K562 (cell line): ENCODE measurements at regions not wholly inside any gene's neighbourhood (a gene's known extent, or its start where the extent isn't known, plus 50 kb on each side); places are given as distances from the start of the nearest gene placed in this dataset.

ENCODE experiments used
- ATAC-seq: fragments of 200-7000 bp; cut with Tn5 transposase; 3 replicates; pipeline ENCODE4 v1.9.1; 2020; ENCODE audit warnings: moderate library complexity
- BruUV-seq: library from RNA; stranded (reverse); fragments of 400-500 nt; replicated peaks from 2 replicates; lab custom pipeline; 2021; lab: Mats Ljungman, UMichigan
- CTCF ChIA-PET: fragments of 300-600 bp; formaldehyde crosslinking; extraction: SDS; loops from one replicate; lab custom pipeline; 2021; ENCODE audit warnings: low intra/inter-chr PET ratio; lab: Yijun Ruan, JAX
- POLR2A ChIA-PET: fragments of 300-600, 350-650 bp; sonication (Branson Sonifier 250); formaldehyde crosslinking; extraction: SDS; loops from one replicate; lab custom pipeline; 2021; ENCODE audit warnings: antibody characterized with exemption, inconsistent platforms; lab: Yijun Ruan, JAX
- DNase-seq, 4 experiments: peaks; one replicate each; pipeline versions ENCODE4 v3.0.0 to v3.0.0-alpha.2; 2011 to 2018; ENCODE audit warnings: low spot score in 3 of 4, mixed read lengths in 3 of 4; ENCODE audit errors: extremely low read depth in 1 of 4
- FAIRE-seq: peaks from 2 replicates; lab custom pipeline; 2011; peaks lifted over from hg19 to GRCh38; lab: Jason Lieb, UNC
- H2AFZ ChIP-seq: 2 replicates; pipeline ENCODE4 v1.6.0; 2011; ENCODE audit warnings: low read depth, low read length, control low read depth, inconsistent platforms
- H3K27ac ChIP-seq: fragments of 200-600 bp; 3 replicates; pipeline ENCODE4 v1.8.0; 2011; ENCODE audit warnings: low read depth, mild to moderate bottlenecking, control low read depth, inconsistent platforms, low read length, moderate library complexity, mixed read lengths; ENCODE audit errors: extremely low read depth
- H3K27me3 ChIP-seq, 2 experiments: fragments of 300-600 bp in 1 of 2; 2 replicates in 1 of 2; 3 replicates in 1 of 2; pipeline versions ENCODE4 v1.6.0 to v1.8.0; 2011; ENCODE audit warnings: inconsistent platforms in 2 of 2, low read length in 2 of 2, mild to moderate bottlenecking in 1 of 2, mixed read lengths in 1 of 2, moderate library complexity in 1 of 2; ENCODE audit not compliant: control insufficient read depth in 2 of 2, insufficient read depth in 2 of 2
- H3K36me3 ChIP-seq: fragments of 300-600 bp; 3 replicates; pipeline ENCODE4 v1.8.0; 2011; ENCODE audit warnings: mild to moderate bottlenecking, low read length, inconsistent platforms; ENCODE audit not compliant: control insufficient read depth, insufficient read depth
- H3K4me1 ChIP-seq, 2 experiments: fragments of 200-600 bp in 1 of 2; replicated peaks in 1 of 2; 2 replicates in 1 of 2; 3 replicates in 1 of 2; pipeline versions ENCODE4 v1.5.1 to v1.8.0; 2011; ENCODE audit warnings: inconsistent platforms in 2 of 2, low read length in 2 of 2, mild to moderate bottlenecking in 1 of 2, mixed read lengths in 1 of 2, moderate library complexity in 1 of 2; ENCODE audit not compliant: control insufficient read depth in 2 of 2, insufficient read depth in 2 of 2
- H3K4me2 ChIP-seq: 2 replicates; pipeline ENCODE4 v1.6.1; 2011; ENCODE audit warnings: low read length, control low read depth, inconsistent platforms, mixed read lengths; ENCODE audit not compliant: insufficient read depth
- H3K4me3 ChIP-seq: fragments of 200-600 bp; sonication (generic), shearing (Covaris generic); 2 replicates; pipeline ENCODE4 v1.5.1; 2016; ENCODE audit warnings: control low read depth, inconsistent platforms
- H3K79me2 ChIP-seq: fragments of 200-600 bp; 3 replicates; pipeline ENCODE4 v1.8.0; 2011; ENCODE audit warnings: low read length, inconsistent platforms; ENCODE audit not compliant: control insufficient read depth, insufficient read depth
- H3K9ac ChIP-seq, 2 experiments: 2 replicates each; pipeline versions ENCODE4 v1.6.0 to v1.6.1; 2011; ENCODE audit warnings: low read depth in 2 of 2, low read length in 2 of 2, control low read depth in 1 of 2, inconsistent platforms in 1 of 2, mild to moderate bottlenecking in 1 of 2, mixed read lengths in 1 of 2; ENCODE audit not compliant: insufficient read depth in 1 of 2
- H3K9me1 ChIP-seq: one replicate; pipeline ENCODE4 v1.6.0; 2011; ENCODE audit warnings: inconsistent platforms, mild to moderate bottlenecking, low read length, moderate library complexity; ENCODE audit not compliant: control insufficient read depth, insufficient read depth
- H3K9me3 ChIP-seq: replicated peaks from 2 replicates; pipeline ENCODE4 v1.5.1; 2011; ENCODE audit warnings: low read depth, low read length, inconsistent platforms; ENCODE audit not compliant: control insufficient read depth, insufficient read depth
- H4K20me1 ChIP-seq: replicated peaks from 2 replicates; pipeline ENCODE4 v1.6.1; 2011; ENCODE audit warnings: low read length, inconsistent platforms, mixed read lengths; ENCODE audit not compliant: control insufficient read depth, insufficient read depth
- MED1 ChIP-seq: sonication (generic); formaldehyde crosslinking; IDR thresholded peaks from 2 replicates; pipeline ENCODE4 v1.8.1; 2023; ENCODE audit warnings: missing genetic modification reagents, borderline replicate concordance
- RAD21 ChIP-seq, 2 experiments: fragments of 250-450 bp in 1 of 2; fragments of 450-650 bp in 1 of 2; sonication (Bioruptor Pico) in 1 of 2; formaldehyde crosslinking in 1 of 2; IDR thresholded peaks in 1 of 2; conservative IDR thresholded peaks in 1 of 2; 2 replicates each; pipeline versions ENCODE4 v1.4.0 to v1.8.0; 2020 to 2022; ENCODE audit warnings: mild to moderate bottlenecking in 2 of 2, moderate library complexity in 1 of 2
- RBM39 ChIP-seq: fragments of 200-400 bp; formaldehyde crosslinking; optimal IDR thresholded peaks from 2 replicates; pipeline ENCODE3; 2018; ENCODE audit warnings: low read depth, low read length
- in situ Hi-C: fragments of 300-500 bp; cut with MboI; formaldehyde crosslinking; loops from 4 replicates; pipeline ENCODE4 v1.15.0; 2018; ENCODE audit warnings: inconsistent platforms, mixed read lengths
- intact Hi-C: fragments of 100-400 bp; cut with micrococcal nuclease; formaldehyde crosslinking; loops from 2 replicates; pipeline ENCODE4 v1.14.2; 2022
- TF ChIP-seq, protein P1 (sequence below): sonication (generic); formaldehyde crosslinking; IDR thresholded peaks from 2 replicates; pipeline ENCODE4 v1.8.1; 2023; ENCODE audit warnings: missing genetic modification reagents, mild to moderate bottlenecking, borderline replicate concordance

DNA sequence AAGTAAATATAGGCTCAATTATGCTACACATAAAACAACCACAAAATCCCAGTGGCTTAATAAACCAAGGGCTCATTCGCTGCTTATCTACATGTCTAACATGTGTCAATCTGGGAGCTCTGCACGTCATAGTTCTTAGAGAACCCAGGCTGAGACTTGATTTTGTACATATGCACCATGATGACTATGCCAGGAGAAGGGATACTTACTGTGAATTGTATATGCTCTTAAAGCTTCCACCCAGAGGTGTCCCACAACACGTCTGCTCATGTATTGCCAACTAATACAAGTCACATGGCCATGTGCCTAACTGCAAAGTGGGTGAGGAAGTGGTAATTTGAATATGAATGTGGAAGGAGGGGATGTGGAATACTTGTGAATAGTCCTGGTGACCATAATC, 262.1 kb downstream of the CPS1 start (continued):
- no peak for TF ChIP-seq RBM39

DNA sequence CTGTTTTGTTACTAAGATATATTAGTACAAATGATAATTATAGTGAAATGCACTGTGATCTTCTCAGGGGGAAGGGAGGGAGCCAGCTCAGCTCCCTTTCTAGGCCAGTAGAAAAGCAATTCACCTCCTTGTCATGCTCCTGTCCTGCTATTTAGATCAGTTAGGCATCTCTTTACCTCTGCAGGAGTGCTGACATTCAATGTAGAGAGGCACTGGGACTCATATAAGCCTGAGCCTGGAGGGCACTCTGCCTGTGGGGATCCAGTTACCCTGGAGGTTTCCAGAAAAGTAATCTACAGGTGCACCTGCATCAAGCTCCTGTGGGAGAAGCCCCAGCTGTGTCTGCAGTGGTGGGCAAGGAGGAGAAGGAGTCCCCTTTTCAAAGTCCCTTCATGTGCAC, 277.0 kb downstream of the CPS1 start:
- Histone ChIP-seq H3K9me1 (no peaks in the 10 kb centered on the region), H3K27me3 (no peaks in the 10 kb centered on the region)
- FAIRE-seq: no peak

More for the DNA sequence above, 277.0 kb downstream of the CPS1 start:
- intact Hi-C loops (no loop called here), in situ Hi-C loops (no loop called here)
- ChIA-PET POLR2A (no interaction called here), CTCF (no interaction called here)
- no peak for ATAC-seq
- BruUV-seq: no TSS peak
- H3K27ac ChIP-seq: no peak overlapping the region
- H3K4me1 ChIP-seq: no peaks in the 10 kb centered on the region
- no peaks in the 10 kb centered on the region for H3K9me3 ChIP-seq
- TF ChIP-seq RAD21 (CRISPR knock-in tag; conservative IDR thresholded peaks at IDR 0.05 in 1 of 2, IDR thresholded peaks at IDR 0.05 in 1 of 2): no peak
- no peak for TF ChIP-seq MED1 (CRISPR knock-in tag)
- TF ChIP-seq, protein P1, sequence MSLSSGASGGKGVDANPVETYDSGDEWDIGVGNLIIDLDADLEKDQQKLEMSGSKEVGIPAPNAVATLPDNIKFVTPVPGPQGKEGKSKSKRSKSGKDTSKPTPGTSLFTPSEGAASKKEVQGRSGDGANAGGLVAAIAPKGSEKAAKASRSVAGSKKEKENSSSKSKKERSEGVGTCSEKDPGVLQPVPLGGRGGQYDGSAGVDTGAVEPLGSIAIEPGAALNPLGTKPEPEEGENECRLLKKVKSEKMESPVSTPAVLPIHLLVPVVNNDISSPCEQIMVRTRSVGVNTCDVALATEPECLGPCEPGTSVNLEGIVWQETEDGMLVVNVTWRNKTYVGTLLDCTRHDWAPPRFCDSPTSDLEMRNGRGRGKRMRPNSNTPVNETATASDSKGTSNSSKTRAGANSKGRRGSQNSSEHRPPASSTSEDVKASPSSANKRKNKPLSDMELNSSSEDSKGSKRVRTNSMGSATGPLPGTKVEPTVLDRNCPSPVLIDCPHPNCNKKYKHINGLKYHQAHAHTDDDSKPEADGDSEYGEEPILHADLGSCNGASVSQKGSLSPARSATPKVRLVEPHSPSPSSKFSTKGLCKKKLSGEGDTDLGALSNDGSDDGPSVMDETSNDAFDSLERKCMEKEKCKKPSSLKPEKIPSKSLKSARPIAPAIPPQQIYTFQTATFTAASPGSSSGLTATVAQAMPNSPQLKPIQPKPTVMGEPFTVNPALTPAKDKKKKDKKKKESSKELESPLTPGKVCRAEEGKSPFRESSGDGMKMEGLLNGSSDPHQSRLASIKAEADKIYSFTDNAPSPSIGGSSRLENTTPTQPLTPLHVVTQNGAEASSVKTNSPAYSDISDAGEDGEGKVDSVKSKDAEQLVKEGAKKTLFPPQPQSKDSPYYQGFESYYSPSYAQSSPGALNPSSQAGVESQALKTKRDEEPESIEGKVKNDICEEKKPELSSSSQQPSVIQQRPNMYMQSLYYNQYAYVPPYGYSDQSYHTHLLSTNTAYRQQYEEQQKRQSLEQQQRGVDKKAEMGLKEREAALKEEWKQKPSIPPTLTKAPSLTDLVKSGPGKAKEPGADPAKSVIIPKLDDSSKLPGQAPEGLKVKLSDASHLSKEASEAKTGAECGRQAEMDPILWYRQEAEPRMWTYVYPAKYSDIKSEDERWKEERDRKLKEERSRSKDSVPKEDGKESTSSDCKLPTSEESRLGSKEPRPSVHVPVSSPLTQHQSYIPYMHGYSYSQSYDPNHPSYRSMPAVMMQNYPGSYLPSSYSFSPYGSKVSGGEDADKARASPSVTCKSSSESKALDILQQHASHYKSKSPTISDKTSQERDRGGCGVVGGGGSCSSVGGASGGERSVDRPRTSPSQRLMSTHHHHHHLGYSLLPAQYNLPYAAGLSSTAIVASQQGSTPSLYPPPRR (CRISPR knock-in tag): no peak
- H3K79me2 ChIP-seq: no peaks in the 10 kb centered on the region
- no peaks in the 10 kb centered on the region for H3K36me3 ChIP-seq
- DNase-seq: no peak
- H4K20me1 ChIP-seq: no peaks in the 10 kb centered on the region
- no peak overlapping the region for H3K4me2 ChIP-seq
- no peak overlapping the region for H3K4me3 ChIP-seq
- H3K9ac ChIP-seq: no peak overlapping the region
- H2AFZ ChIP-seq: no peak overlapping the region
